K562 (cell line): ENCODE measurements at regions not wholly inside any gene's neighbourhood (a gene's known extent, or its start where the extent isn't known, plus 50 kb on each side); places are given as distances from the start of the nearest gene placed in this dataset.

Experiments
- BACH1 ChIP-seq: fragments of 200-800 bp; sonication (Bioruptor generic); IDR thresholded peaks from 2 replicates; pipeline ENCODE4 v1.6.1; 2016; ENCODE audit warnings: missing genetic modification characterization, missing compliant biosample characterization
- CCNT2 ChIP-seq: IDR thresholded peaks from 2 replicates; pipeline ENCODE4 v1.6.1; 2011; ENCODE audit warnings: borderline replicate concordance, low read depth, mild to moderate bottlenecking, moderate library complexity, mixed read lengths, low read length; ENCODE audit not compliant: insufficient read length; ENCODE audit errors: extremely low read depth
- EP300 ChIP-seq: IDR thresholded peaks from 2 replicates; pipeline ENCODE4 v1.6.1; 2012; ENCODE audit warnings: low read length, improper control_type of control experiment
- HOXB6 ChIP-seq: fragments of 250-450 bp; sonication (Bioruptor Pico); IDR thresholded peaks from 2 replicates; pipeline ENCODE4 v1.5.1; 2022; ENCODE audit warnings: mild to moderate bottlenecking, borderline replicate concordance
- JUNB ChIP-seq: fragments of 450-650 bp; formaldehyde crosslinking; conservative IDR thresholded peaks from 2 replicates; pipeline ENCODE4 v1.4.0; 2020; ENCODE audit warnings: mild to moderate bottlenecking
- NCOA2 ChIP-seq, 2 experiments: fragments of 450-650 bp; IDR thresholded peaks; 2 replicates each; pipeline ENCODE4 v1.6.1; 2018; ENCODE audit warnings: mild to moderate bottlenecking in 2 of 2, moderate library complexity in 1 of 2; ENCODE audit not compliant: partially characterized antibody in 2 of 2
- PKNOX1 ChIP-seq: fragments of 450-650 bp; IDR thresholded peaks from 2 replicates; pipeline ENCODE4 v1.6.1; 2016
- TCF7L2 ChIP-seq: fragments of 150-350 bp; IDR thresholded peaks from 2 replicates; pipeline ENCODE4 v1.6.1; 2016; ENCODE audit warnings: low read depth, mild to moderate bottlenecking, low read length, moderate library complexity
- THRAP3 ChIP-seq: fragments of 450-650 bp; IDR thresholded peaks from 2 replicates; pipeline ENCODE4 v1.6.1; 2016; ENCODE audit warnings: mild to moderate bottlenecking, inconsistent platforms, borderline replicate concordance

DNA sequence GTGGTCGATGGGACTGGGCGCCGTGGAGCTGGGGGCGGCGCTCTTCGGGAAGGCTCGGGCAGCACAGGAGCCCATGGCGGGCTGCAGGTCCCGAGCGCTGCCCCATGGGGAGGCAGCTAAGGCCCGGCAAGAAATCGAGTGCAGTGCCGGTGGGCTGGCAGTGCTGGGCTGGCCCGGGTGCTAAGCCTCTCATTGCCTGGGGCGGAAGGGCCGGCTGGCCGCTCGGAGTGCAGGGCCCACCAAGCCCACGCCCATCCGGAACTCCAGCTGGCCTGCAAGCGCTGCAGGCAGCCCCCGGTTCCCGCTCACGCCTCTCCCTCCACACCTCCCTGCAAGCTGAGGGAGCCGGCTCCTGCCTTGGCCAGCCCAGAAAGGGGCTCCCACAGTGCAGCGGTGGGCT, 748.4 kb upstream of the NRXN1 start:
- TF ChIP-seq HOXB6 (CRISPR knock-in tag) (no peak), CCNT2 (no peak), EP300 (no peak), NCOA2 (IDR thresholded peaks at IDR 0.05; ENCODE audit: partially characterized antibody in 2 of 2) (no peak), TCF7L2 (no peak), BACH1 (tag) (no peak), PKNOX1 (no peak), THRAP3 (no peak), JUNB (no peak)
